GM12878 (cell line): ENCODE measurements at regions not wholly inside any gene's neighbourhood (a gene's known extent, or its start where the extent isn't known, plus 50 kb on each side); places are given as distances from the start of the nearest gene placed in this dataset.

ENCODE experiments used
- ATAC-seq: fragments of 200-7000 bp; cut with Tn5 transposase; 3 replicates; pipeline ENCODE4 v1.9.1; 2020; ENCODE audit warnings: mild to moderate bottlenecking, moderate library complexity
- BruUV-seq: library from RNA; stranded (reverse); fragments of 400-500 nt; replicated peaks from 2 replicates; lab custom pipeline; 2021; lab: Mats Ljungman, UMichigan
- CTCF ChIA-PET: fragments of 300-600 bp; sonication (Branson Sonifier 250); formaldehyde crosslinking; extraction: SDS; loops from one replicate; lab custom pipeline; 2021; ENCODE audit warnings: inconsistent platforms; lab: Yijun Ruan, JAX
- POLR2A ChIA-PET: fragments of 350-600 bp; formaldehyde crosslinking; extraction: SDS; loops from one replicate; lab custom pipeline; 2021; ENCODE audit warnings: inconsistent platforms; lab: Charles Lee
- RAD21 ChIA-PET: fragments of 300-600 bp; sonication (Branson Sonifier 250); formaldehyde crosslinking; loops from one replicate; lab custom pipeline; 2023; ENCODE audit warnings: antibody characterized with exemption; ENCODE audit not compliant: unreplicated experiment; lab: Charles Lee
- SMC1A ChIA-PET: fragments of 300-600 bp; sonication (Branson Sonifier 250); formaldehyde crosslinking; loops from one replicate; lab custom pipeline; 2023; ENCODE audit not compliant: unreplicated experiment, uncharacterized antibody; lab: Charles Lee
- DNase-seq: peaks from one replicate; pipeline ENCODE4 v3.0.0-alpha.2; 2011; ENCODE audit warnings: low read depth, low spot score
- FAIRE-seq: peaks from 3 replicates; lab custom pipeline; 2011; peaks lifted over from hg19 to GRCh38; lab: Jason Lieb, UNC
- H2AFZ ChIP-seq: 2 replicates; pipeline ENCODE4 v1.6.0; 2011; ENCODE audit warnings: low read depth, low read length, control low read depth; ENCODE audit not compliant: control insufficient read depth
- H3K27ac ChIP-seq: 2 replicates; pipeline ENCODE4 v1.5.1; 2011; ENCODE audit warnings: control low read depth; ENCODE audit not compliant: control insufficient read depth, insufficient read depth
- H3K27me3 ChIP-seq, 2 experiments: replicated peaks in 1 of 2; 2 replicates each; pipeline versions ENCODE4 v1.6.0 to v1.6.1; 2011; ENCODE audit warnings: low read length in 1 of 2; ENCODE audit not compliant: control insufficient read depth in 2 of 2, insufficient read depth in 2 of 2
- H3K36me3 ChIP-seq, 2 experiments: 2 replicates each; pipeline ENCODE4 v1.5.1; 2011; ENCODE audit warnings: low read length in 1 of 2; ENCODE audit not compliant: control insufficient read depth in 2 of 2, insufficient read depth in 2 of 2
- H3K4me1 ChIP-seq: 2 replicates; pipeline ENCODE4 v1.6.1; 2011; ENCODE audit warnings: mild to moderate bottlenecking, low read length, moderate library complexity, mixed read lengths; ENCODE audit not compliant: control insufficient read depth, insufficient read depth
- H3K4me2 ChIP-seq: 2 replicates; pipeline ENCODE4 v1.6.0; 2011; ENCODE audit warnings: control low read depth; ENCODE audit not compliant: control insufficient read depth, insufficient read depth
- H3K4me3 ChIP-seq: fragments of 200-600 bp; sonication (generic); 2 replicates; pipeline ENCODE4 v1.5.1; 2016
- H3K79me2 ChIP-seq: 2 replicates; pipeline ENCODE4 v1.6.0; 2011; ENCODE audit warnings: low read length; ENCODE audit not compliant: control insufficient read depth, insufficient read depth
- H3K9ac ChIP-seq: 2 replicates; pipeline ENCODE4 v1.8.0; 2011; ENCODE audit warnings: low read length, control low read depth, mixed read lengths; ENCODE audit not compliant: control insufficient read depth, insufficient read depth
- H3K9me3 ChIP-seq: replicated peaks from 3 replicates; pipeline ENCODE4 v1.5.1; 2011; ENCODE audit warnings: mild to moderate bottlenecking, low read length; ENCODE audit not compliant: control insufficient read depth, insufficient read depth
- H4K20me1 ChIP-seq: 2 replicates; pipeline ENCODE4 v1.6.0; 2011; ENCODE audit not compliant: control insufficient read depth, insufficient read depth
- ATF7 ChIP-seq: fragments of 450-650 bp; IDR thresholded peaks from 2 replicates; pipeline ENCODE4 v1.6.1; 2016; ENCODE audit warnings: low read depth, mild to moderate bottlenecking
- BCL3 ChIP-seq: IDR thresholded peaks from 2 replicates; pipeline ENCODE4 v1.6.1; 2011; ENCODE audit warnings: borderline replicate concordance, low read depth, mild to moderate bottlenecking, moderate library complexity, low read length; ENCODE audit not compliant: insufficient read depth, poor library complexity, severe bottlenecking
- CBX5 ChIP-seq: sonication (generic); IDR thresholded peaks from 2 replicates; pipeline ENCODE4 v1.6.1; 2016; ENCODE audit warnings: low read depth, moderate library complexity, mild to moderate bottlenecking, inconsistent platforms
- EZH2 ChIP-seq: IDR thresholded peaks from 2 replicates; pipeline ENCODE4 v1.6.1; 2012; ENCODE audit warnings: low read depth, mild to moderate bottlenecking, control low read depth, inconsistent platforms, low read length, borderline replicate concordance; ENCODE audit not compliant: control insufficient read depth
- JUND ChIP-seq: IDR thresholded peaks from 2 replicates; pipeline ENCODE4 v1.6.1; 2012; ENCODE audit warnings: low read depth, mild to moderate bottlenecking, low read length, improper control_type of control experiment, moderate library complexity
- KLF5 ChIP-seq: fragments of 450-650 bp; IDR thresholded peaks from 2 replicates; pipeline ENCODE4 v1.6.1; 2014; ENCODE audit warnings: mild to moderate bottlenecking; ENCODE audit not compliant: partially characterized antibody
- MAX ChIP-seq: IDR thresholded peaks from 2 replicates; pipeline ENCODE4 v1.6.1; 2012; ENCODE audit warnings: low read depth, low read length, improper control_type of control experiment
- MEF2A ChIP-seq: IDR thresholded peaks from 2 replicates; pipeline ENCODE4 v1.6.1; 2011; ENCODE audit warnings: low read depth, mild to moderate bottlenecking, low read length, moderate library complexity; ENCODE audit not compliant: insufficient read depth
- MEF2B ChIP-seq: fragments of 450-650 bp; IDR thresholded peaks from 2 replicates; pipeline ENCODE4 v1.6.1; 2018; ENCODE audit warnings: mild to moderate bottlenecking, moderate library complexity; ENCODE audit not compliant: partially characterized antibody, poor library complexity, severe bottlenecking
- MTA2 ChIP-seq: fragments of 450-650 bp; IDR thresholded peaks from 2 replicates; pipeline ENCODE4 v1.6.1; 2016; ENCODE audit warnings: low read depth, mild to moderate bottlenecking, moderate library complexity
- MYC ChIP-seq: IDR thresholded peaks from 2 replicates; pipeline ENCODE4 v1.6.1; 2011; ENCODE audit warnings: mild to moderate bottlenecking, low read length, moderate library complexity, inconsistent platforms; ENCODE audit not compliant: insufficient read depth, insufficient replicate concordance, insufficient read length, severe bottlenecking
- PKNOX1 ChIP-seq: fragments of 450-650 bp; IDR thresholded peaks from 2 replicates; pipeline ENCODE4 v1.6.1; 2016; ENCODE audit warnings: mild to moderate bottlenecking
- POU2F2 ChIP-seq: IDR thresholded peaks from 3 replicates; pipeline ENCODE4 v1.6.1; 2011; ENCODE audit warnings: low read depth, mild to moderate bottlenecking, low read length, borderline replicate concordance
- RAD51 ChIP-seq: fragments of 450-650 bp; IDR thresholded peaks from 2 replicates; pipeline ENCODE4 v1.6.1; 2016; ENCODE audit warnings: moderate library complexity, mild to moderate bottlenecking, inconsistent platforms
- SREBF1 ChIP-seq: IDR thresholded peaks from 2 replicates; pipeline ENCODE4 v1.6.1; 2012; ENCODE audit warnings: mild to moderate bottlenecking, low read length
- TAF1 ChIP-seq: IDR thresholded peaks from 2 replicates; pipeline ENCODE4 v1.6.1; 2011; ENCODE audit warnings: mild to moderate bottlenecking, low read depth, low read length, borderline replicate concordance
- WGBS: methylation state at CpG from one replicate; pipeline ENCODE4 v1.1.6; 2016; ENCODE audit warnings: low lambda C conversion rate; ENCODE audit not compliant: insufficient replicate concordance, insufficient coverage; ENCODE audit errors: missing lambda C conversion rate; 5-methylcytosine and 5-hydroxymethylcytosine counted together
- in situ Hi-C: fragments of 300-500 bp; cut with MboI; formaldehyde crosslinking; loops from 9 replicates; pipeline ENCODE4 v1.14.3; 2018; ENCODE audit warnings: mixed read lengths
- intact Hi-C: fragments of 100-400 bp; cut with micrococcal nuclease; formaldehyde crosslinking; loops from one replicate; pipeline ENCODE4 v1.14.2; 2022; ENCODE audit not compliant: unreplicated experiment

- POLR2A ChIA-PET = no interaction called here
- ATAC-seq (no peak), DNase-seq (no peak), FAIRE-seq (no peak)
- no peaks in the 10 kb centered on the region; the same call in 1 of the 3 replicates for H3K9me3 ChIP-seq
- H3K4me3 ChIP-seq = no peak overlapping the region
- no peaks in the 10 kb centered on the region for H3K27me3 ChIP-seq
- intact Hi-C loops (no loop called here), in situ Hi-C loops (no loop called here)
- WGBS = 37% methylated on average over 3 of the region's 3 CpGs
- TF ChIP-seq MYC (no peak), MEF2A (0 out of 2 replicates have a peak, but pooled peaks have one; percentile 24), JUND (no peak)
- no peaks in the 10 kb centered on the region for H4K20me1 ChIP-seq
- BruUV-seq = no TSS peak
- no peaks in the 10 kb centered on the region for H3K79me2 ChIP-seq
- no peak overlapping the region; the same call in 1 of the 2 replicates for H2AFZ ChIP-seq
- RAD21 ChIA-PET = no interaction called here
- no peaks in the 10 kb centered on the region for H3K4me1 ChIP-seq
- no peak overlapping the region for H3K4me2 ChIP-seq
- CTCF ChIA-PET = no interaction called here
- SMC1A ChIA-PET = no interaction called here
- no peak overlapping the region for H3K27ac ChIP-seq
- no peak overlapping the region for H3K9ac ChIP-seq
- no peaks in the 10 kb centered on the region for H3K36me3 ChIP-seq
These were observed 357.5 kb upstream of the UMPS start for GRCh38 chr3:124372775-124373174.

GRCh38 chr3:124373524-124373923 lies 356.7 kb upstream of the UMPS start:
- Histone ChIP-seq H3K4me2 (no peak overlapping the region), H3K4me3 (no peak overlapping the region), H3K4me1 (no peaks in the 10 kb centered on the region), H3K9ac (no peak overlapping the region), H2AFZ (no peak overlapping the region), H3K79me2 (no peaks in the 10 kb centered on the region), H4K20me1 (no peaks in the 10 kb centered on the region), H3K36me3 (no peaks in the 10 kb centered on the region), H3K27me3 (no peaks in the 10 kb centered on the region), H3K27ac (peak overlapping the region; percentile 23; the same call in 1 of the 2 replicates), H3K9me3 (no peaks in the 10 kb centered on the region; the same call in 1 of the 3 replicates)
- no TSS peak for BruUV-seq
- peak; percentile 32 for DNase-seq
- in situ Hi-C loops (no loop called here), intact Hi-C loops (no loop called here)
- CTCF ChIA-PET = no interaction called here
- POLR2A ChIA-PET = no interaction called here
- peak; percentile 98 for ATAC-seq
- WGBS = 0% methylated on average over 2 of the region's 2 CpGs
- SMC1A ChIA-PET = no interaction called here
- RAD21 ChIA-PET = interaction anchor here (1.0 kb wide), 1 partner anchor 55 kb away, joined by 3 read pairs; no protein-coding TSS in a partner anchor
- FAIRE-seq = peak; percentile 49
- no peak for TF ChIP-seq KLF5
- TF ChIP-seq BCL3 = no peak
- 0 out of 3 replicates have a peak, but pooled peaks have one; percentile 12 for TF ChIP-seq POU2F2
- TF ChIP-seq MAX = no peak
- TF ChIP-seq MEF2B = peak; percentile 38
- no peak for TF ChIP-seq SREBF1
- no peak for TF ChIP-seq EZH2
- TF ChIP-seq CBX5 = peak; percentile 19; the same call in 1 of the 2 replicates
- TF ChIP-seq PKNOX1 = no peak
- TF ChIP-seq RAD51 = no peak
- peak; percentile 78 for TF ChIP-seq MTA2
- TF ChIP-seq TAF1 = no peak
- peak; percentile 86 for TF ChIP-seq ATF7
